MG63 (cell line): ENCODE measurements at regions not wholly inside any gene's neighbourhood (a gene's known extent, or its start where the extent isn't known, plus 50 kb on each side); places are given as distances from the start of the nearest gene placed in this dataset.
"Not testable (repeated sequence)": the region's sequence is repeated elsewhere in the genome, so short reads cannot be mapped to it uniquely, and the experiment has no call there.

Experiments used
- DNase-seq: peaks from one replicate; pipeline ENCODE4 v3.0.0-alpha.2; 2020
- H3K27me3 ChIP-seq: fragments of 250-450 bp; sonication (Bioruptor Pico); 2 replicates; pipeline ENCODE4 v1.5.1; 2020; ENCODE audit warnings: mild to moderate bottlenecking, moderate library complexity
- H3K36me3 ChIP-seq: fragments of 250-450 bp; sonication (Bioruptor Pico); 2 replicates; pipeline ENCODE4 v1.5.1; 2020; ENCODE audit warnings: mild to moderate bottlenecking, moderate library complexity
- H3K4me3 ChIP-seq: fragments of 250-450 bp; sonication (Bioruptor Pico); 2 replicates; pipeline ENCODE4 v1.5.1; 2020; ENCODE audit warnings: mild to moderate bottlenecking, moderate library complexity
- H3K9me3 ChIP-seq: fragments of 250-450 bp; sonication (Bioruptor Pico); 2 replicates; pipeline ENCODE4 v1.5.1; 2020; ENCODE audit warnings: mild to moderate bottlenecking, moderate library complexity

DNA sequence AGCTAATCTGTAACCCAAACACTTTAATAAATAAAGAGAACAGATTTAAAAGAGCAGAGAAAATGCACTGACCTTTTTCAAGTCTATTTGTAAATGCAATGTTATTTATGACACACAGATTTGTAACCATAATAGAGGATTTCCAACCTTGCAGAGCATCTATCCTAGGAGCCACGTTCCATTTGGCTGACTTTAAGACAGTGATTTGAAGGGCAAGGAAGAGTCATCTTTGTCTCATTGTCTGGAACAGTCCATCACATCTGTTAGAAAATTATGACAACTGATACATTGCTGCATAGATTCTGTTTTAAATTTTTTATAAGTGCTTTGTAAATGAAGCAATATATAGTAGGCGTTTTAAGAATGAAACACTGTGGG is 90.8 kb upstream of the L3MBTL4 start:
- no peaks in the 10 kb centered on the region for H3K27me3 ChIP-seq
- H3K4me3 ChIP-seq, result no peak overlapping the region
- DNase-seq, result no peak
- H3K36me3 ChIP-seq, result no peaks in the 10 kb centered on the region
- H3K9me3 ChIP-seq, result no peaks in the 10 kb centered on the region

DNA sequence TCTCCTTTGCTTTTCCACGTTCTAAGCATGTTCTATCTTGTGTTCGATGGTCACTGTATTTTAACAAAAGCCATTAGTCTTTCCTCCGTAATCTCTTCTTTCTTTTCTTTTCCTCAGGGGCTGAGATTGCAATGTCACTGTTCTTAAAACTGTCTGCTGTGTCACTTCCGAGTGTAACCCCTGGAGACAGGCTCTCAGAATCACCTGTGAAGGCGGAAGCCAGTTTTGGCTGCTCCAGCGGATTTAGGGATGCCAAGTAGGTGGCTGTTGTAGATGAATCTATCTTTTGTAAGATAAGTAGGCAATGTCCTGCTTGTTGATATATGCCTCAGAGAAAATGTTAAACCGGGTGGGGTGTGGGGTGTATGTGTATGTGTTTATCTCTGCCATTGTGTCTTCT is 94.7 kb upstream of the L3MBTL4 start:
- H3K27me3 ChIP-seq, result no peaks in the 10 kb centered on the region
- no peak overlapping the region for H3K4me3 ChIP-seq
- no peaks in the 10 kb centered on the region for H3K36me3 ChIP-seq
- no peak for DNase-seq
- H3K9me3 ChIP-seq, result no peaks in the 10 kb centered on the region

DNA sequence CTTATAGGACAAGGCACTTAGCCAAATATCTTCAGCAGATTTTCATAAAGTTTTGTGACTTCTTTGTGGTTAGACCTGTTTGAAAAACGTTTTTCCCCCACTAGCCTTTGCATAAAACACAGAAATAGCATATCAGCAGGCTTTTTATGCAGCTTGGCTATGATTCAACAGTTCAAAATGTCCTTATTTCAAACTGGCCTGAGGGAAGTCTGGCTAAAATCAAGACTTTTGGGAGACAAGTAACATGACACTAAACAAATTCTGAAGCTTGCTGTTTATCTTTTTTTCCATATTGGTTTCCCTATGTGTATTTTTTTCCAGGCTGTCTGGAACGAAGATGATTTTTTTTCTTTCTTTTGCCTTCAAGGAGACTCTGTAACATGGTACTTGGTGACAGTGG is 95.1 kb upstream of the L3MBTL4 start:
- Histone ChIP-seq H3K36me3 (no peaks in the 10 kb centered on the region), H3K4me3 (no peak overlapping the region), H3K27me3 (no peaks in the 10 kb centered on the region), H3K9me3 (no peaks in the 10 kb centered on the region)
- DNase-seq, result no peak

DNA sequence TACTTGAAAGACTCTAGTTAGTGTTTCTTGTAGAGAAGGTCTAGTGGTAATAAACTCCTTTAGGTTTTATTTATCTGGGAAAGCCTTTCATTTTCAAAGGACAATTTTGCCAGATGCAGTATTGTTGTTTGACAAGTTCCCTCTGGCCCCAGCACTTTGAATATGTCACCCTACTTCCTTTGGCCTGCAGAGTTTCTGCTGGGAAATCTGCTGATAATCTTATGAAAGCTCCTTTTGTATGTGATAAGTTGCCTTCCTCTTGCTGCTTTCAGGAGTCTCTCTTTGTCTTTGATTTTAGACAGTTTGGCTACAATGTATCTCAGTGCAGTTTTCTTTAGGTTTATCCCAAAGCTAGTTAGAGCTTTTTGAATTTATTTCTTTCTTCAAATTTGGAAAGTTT is 106.2 kb upstream of the L3MBTL4 start:
- no peak for DNase-seq

DNA sequence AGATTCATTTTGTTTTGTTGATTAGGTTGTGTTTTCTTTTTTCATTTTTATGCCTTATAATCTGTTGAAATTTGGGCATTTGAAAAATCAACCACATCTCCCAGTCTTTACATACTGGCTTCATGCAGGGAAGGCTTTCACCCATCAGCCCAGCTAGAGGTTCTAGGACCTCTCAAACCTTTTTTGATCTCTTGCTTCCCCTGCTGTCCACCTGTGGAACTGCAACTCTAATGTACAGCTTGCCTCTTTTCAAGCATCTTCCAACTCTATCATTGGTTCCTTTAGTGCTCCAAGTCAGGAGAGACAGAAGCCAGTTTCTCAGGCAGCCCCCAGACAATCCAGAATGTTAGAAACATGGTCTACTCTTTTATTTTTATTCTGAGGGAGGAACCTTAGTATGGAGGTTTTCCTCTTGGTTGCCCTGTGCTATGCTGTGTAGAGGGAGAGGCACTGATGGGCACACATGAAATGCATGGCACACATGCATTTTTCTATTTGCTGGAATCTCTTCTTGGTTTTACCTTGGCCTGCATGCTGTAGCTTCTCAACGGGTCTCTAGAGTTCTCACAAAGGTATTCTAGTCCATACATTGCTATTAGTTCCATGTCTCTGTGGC is 107.2 kb upstream of the L3MBTL4 start:
- no peaks in the 10 kb centered on the region for H3K36me3 ChIP-seq
- H3K27me3 ChIP-seq, result no peaks in the 10 kb centered on the region
- peak; percentile 7 for DNase-seq

More for the DNA sequence above, 106.2 kb upstream of the L3MBTL4 start:
- Histone ChIP-seq H3K9me3 (no peaks in the 10 kb centered on the region), H3K4me3 (no peak overlapping the region), H3K27me3 (no peaks in the 10 kb centered on the region), H3K36me3 (no peaks in the 10 kb centered on the region)

DNA sequence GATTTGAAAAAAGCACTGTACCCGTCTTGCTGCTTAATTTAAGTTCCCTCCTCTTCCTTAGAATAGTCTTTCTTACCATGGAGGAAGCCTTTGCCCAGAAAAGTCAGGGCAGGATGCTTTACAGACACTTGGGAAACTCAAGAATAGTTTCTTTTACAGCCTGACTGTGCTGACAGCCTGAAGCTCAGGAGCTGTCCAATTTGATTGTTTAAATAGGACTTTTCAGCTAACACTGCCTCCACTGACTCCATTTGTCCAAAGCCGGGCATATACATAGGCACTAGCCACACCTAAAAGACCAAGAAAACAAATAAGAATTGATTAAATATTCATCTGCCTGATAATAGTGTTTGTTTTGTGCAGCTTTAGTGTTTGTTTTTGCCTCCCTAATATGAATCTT is 110.9 kb upstream of the L3MBTL4 start:
- H3K27me3 ChIP-seq, result no peaks in the 10 kb centered on the region; the same call in 1 of the 2 replicates
- H3K36me3 ChIP-seq, result no peaks in the 10 kb centered on the region
- no peak overlapping the region for H3K4me3 ChIP-seq
- DNase-seq, result no peak
- H3K9me3 ChIP-seq, result no peaks in the 10 kb centered on the region

More for the DNA sequence above, 107.2 kb upstream of the L3MBTL4 start:
- H3K4me3 ChIP-seq, result no peak overlapping the region
- H3K9me3 ChIP-seq, result no peaks in the 10 kb centered on the region

DNA sequence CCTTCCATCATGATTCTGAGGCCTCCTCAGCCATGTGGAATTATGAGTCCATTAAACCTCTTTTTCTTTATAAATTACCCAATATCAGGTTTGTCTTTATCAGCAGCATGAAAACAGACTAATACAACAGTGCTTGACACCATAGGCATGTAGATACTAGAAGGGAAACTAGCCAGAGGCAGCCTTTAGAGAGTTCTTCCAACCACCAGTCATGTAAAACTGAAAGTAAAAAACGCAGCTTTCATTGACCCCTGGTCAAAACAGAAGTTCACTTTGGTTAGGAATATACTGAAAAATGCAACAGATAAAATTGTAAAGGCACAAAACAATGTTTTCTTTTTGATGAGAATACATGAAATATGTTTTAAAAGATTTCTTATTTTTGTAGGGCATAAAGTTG is 122.8 kb upstream of the L3MBTL4 start:
- H3K36me3 ChIP-seq, result no peaks in the 10 kb centered on the region
- H3K9me3 ChIP-seq, result no peaks in the 10 kb centered on the region
- no peak overlapping the region for H3K4me3 ChIP-seq
- H3K27me3 ChIP-seq, result no peaks in the 10 kb centered on the region
- DNase-seq, result no peak

DNA sequence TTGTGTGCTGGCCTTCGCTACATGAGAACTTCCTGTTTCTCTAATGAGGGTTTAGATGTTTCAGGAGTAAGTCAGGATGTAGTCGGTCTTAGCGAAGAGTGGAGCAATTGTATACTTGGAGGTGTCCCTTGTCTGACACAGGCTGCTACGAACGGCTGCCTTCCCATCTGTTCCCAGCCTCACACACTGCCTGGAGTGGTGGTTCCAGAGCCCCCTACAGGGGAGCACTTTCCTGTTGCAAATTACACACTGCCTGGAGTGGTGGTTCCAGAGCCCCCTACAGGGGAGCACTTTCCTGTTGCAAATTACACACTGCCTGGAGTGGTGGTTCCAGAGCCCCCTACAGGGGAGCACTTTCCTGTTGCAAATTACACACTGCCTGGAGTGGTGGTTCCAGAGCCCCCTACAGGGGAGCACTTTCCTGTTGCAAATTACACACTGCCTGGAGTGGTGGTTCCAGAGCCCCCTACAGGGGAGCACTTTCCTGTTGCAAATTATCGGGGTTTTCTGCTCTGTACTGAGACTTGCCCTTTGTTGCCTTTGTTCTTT is 126.5 kb upstream of the L3MBTL4 start:
- H3K27me3 ChIP-seq, H3K9me3 ChIP-seq, H3K36me3 ChIP-seq, DNase-seq, H3K4me3 ChIP-seq: not testable (repeated sequence)

DNA sequence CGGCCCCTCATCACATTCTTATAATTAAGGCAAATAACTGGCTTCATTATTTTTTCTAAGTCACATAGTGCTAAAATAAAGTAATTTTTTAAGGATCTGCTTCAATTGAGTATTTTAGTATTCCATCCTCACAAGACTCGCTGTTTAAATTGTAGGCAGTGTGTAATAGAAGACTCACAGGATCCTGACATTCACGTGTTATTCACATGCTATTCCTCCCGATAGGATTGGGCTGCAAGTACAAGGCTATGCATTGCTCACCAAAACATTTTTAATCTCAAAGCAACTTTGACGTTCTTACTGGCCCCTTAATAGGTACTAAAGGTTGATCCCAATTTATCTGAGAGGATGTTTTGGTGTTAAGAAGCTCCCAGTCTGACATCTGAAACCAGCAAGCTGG is 127.6 kb upstream of the L3MBTL4 start:
- no peak overlapping the region for H3K4me3 ChIP-seq
- no peak for DNase-seq
- H3K9me3 ChIP-seq, result no peaks in the 10 kb centered on the region
- H3K36me3 ChIP-seq, result no peaks in the 10 kb centered on the region
- H3K27me3 ChIP-seq, result no peaks in the 10 kb centered on the region

DNA sequence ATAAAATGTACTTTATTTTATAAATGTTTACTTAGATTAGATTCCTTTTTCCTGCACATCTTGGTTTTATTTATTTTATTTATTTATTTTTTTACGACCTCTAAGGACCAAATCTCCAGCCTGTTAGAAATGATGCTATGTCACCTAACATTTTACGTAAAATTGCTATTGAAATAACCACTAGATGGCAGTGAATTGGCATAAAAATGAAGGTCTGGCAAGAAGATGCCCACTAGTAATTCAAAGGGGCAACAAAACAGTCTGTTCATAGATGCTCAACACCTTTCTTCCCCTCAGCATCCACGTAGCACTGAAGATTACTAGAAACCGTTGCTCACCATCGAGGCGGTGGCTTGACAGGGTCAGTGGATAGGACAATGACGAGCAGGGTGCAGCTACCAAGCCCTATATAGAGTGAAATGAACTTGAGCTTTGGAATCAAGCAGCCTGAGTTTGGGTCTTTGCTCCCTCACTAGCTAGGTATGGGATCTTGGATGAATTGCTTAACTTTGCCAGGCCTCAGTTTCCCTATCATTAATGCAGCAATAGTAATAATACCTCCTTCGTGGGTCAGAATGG is 128.7 kb upstream of the L3MBTL4 start:
- Histone ChIP-seq H3K36me3 (no peaks in the 10 kb centered on the region), H3K4me3 (no peak overlapping the region), H3K27me3 (no peaks in the 10 kb centered on the region), H3K9me3 (no peaks in the 10 kb centered on the region)
- DNase-seq, result no peak

DNA sequence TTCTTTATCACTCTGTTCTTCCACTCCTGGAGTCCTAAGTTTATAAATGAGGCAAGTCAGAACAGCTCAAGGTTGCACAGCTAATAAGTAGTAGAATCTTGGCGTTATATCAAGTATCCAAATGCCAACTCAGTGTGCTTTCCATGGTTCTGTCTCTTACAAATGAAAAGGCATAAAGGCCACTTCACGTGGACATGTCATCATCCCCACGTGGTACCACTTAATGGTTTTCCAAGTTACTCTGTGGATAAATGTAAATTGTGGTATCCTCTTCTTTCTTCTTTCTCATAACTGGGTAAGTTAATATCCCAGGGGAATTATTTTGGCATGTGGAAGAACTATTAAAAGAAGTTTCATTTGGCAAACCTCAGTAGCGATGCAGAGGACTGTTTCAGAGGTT is 131.5 kb upstream of the L3MBTL4 start:
- peak; percentile 5 for DNase-seq
- Histone ChIP-seq H3K36me3 (no peaks in the 10 kb centered on the region), H3K27me3 (no peaks in the 10 kb centered on the region), H3K9me3 (no peaks in the 10 kb centered on the region; the same call in 1 of the 2 replicates), H3K4me3 (no peak overlapping the region)

DNA sequence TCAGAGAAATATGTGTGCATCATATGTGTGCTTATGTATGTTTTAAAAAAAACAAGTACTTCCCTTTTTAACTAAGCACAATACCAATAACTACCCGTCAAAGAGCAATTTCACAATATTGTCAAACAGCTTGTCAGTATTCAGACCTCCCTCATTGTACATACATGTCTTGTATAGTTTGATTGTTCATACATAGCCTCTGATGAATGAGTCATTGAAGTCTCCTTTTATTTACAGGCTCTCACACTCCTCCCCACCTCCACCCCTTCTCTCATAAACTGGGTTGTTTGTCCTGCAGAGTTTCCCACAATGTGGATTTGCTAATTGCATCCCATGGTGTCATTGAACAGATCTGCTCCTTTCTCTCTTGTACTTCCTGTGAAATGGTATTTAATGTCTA is 132.8 kb upstream of the L3MBTL4 start:
- Histone ChIP-seq H3K9me3 (no peaks in the 10 kb centered on the region; the same call in 1 of the 2 replicates), H3K27me3 (no peaks in the 10 kb centered on the region), H3K4me3 (no peak overlapping the region), H3K36me3 (no peaks in the 10 kb centered on the region)
- DNase-seq, result no peak

DNA sequence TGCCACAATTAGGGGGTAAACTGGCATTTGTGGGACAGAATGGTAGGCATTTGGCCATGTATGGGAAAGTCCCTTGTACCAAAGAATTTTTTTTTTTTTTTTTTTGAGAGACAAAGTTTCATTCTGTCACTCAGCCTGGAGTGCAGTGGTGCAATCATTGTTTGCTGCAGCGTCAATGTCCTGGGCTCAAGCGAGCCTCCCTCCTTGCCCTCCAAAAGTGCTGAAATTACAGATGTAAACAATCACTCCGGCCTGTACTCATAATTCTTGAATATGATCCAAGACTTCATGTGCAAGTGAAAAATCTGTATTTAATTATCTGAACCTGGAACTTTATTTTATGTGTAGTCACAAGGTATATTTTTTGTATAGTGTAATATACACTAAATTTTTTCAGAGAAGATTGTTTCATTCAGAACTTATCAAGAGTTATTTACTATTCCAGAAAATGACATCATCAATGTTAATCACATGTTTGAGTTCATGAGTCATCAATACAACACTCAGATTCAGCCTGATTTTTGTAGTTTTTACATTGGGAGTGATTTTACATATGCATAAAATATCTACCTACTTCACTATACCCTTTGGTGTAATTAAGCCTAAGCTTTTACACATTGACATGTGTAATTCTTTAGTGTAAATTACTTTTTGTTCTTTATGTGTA is 138.7 kb upstream of the L3MBTL4 start:
- H3K36me3 ChIP-seq, result no peaks in the 10 kb centered on the region
- no peak for DNase-seq
- H3K27me3 ChIP-seq, result no peaks in the 10 kb centered on the region
- H3K4me3 ChIP-seq, result no peak overlapping the region
- H3K9me3 ChIP-seq, result no peaks in the 10 kb centered on the region; the same call in 1 of the 2 replicates

DNA sequence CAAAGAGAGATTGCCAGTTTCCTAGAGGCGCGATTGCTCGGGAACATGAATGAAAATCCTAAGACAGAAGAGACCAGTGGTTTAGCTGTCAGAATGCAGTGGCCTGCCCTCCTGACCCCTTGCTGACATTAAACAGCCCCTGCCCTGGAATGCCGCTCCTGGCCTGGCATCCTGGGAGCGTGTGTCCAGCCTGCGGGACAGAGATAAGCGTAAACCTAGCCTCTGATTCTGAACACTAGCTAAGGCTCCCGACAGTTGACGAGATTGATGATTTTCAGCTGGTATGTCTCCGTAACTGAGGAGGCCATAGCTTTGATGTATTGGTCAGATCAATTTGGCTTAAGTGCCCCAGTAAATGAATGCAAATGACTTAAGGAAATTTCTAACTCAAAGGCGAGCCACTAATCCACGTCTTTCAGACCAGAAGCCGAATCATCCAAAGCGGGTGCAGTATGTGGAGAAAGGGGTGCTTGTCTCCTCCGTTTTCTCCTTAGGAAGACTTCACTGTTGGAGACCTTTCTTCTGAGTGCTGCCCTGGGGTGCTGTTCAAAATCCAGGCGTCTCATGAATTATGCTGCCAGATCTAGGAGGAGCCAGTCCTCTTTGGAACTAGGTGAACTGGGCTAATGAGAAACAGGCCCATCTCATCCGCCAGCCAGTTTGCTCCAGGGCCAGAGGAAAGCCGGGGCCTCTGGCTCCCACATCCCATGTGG is 142.5 kb upstream of the L3MBTL4 start:
- no peak overlapping the region for H3K4me3 ChIP-seq
- no peaks in the 10 kb centered on the region for H3K9me3 ChIP-seq
- no peaks in the 10 kb centered on the region for H3K36me3 ChIP-seq
- no peaks in the 10 kb centered on the region for H3K27me3 ChIP-seq
- DNase-seq, result no peak

DNA sequence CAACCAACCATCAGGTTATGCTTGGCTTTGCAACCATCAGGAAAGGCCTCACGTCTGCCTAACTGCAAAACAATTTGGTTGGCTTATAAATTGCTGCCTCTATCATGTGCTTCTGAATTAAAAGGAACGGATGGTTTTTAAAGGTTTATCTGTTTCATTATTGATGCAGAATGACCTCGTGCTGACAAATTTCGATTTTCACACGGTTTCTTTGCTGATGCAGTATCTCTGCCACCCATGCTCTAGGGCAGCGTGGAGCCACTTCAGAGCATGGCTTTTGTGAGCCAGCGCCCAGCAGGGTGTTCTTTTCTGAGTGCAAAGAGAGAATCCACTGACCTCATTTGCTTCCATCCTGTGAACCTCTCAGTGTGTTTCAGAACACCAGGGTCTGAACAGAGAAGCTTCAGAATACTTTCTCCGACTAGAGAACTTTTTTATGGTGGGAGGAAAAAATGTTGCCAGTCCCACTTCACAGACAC is 143.1 kb upstream of the L3MBTL4 start:
- Histone ChIP-seq H3K9me3 (no peaks in the 10 kb centered on the region), H3K27me3 (no peaks in the 10 kb centered on the region), H3K36me3 (no peaks in the 10 kb centered on the region), H3K4me3 (no peak overlapping the region)
- DNase-seq, result no peak

DNA sequence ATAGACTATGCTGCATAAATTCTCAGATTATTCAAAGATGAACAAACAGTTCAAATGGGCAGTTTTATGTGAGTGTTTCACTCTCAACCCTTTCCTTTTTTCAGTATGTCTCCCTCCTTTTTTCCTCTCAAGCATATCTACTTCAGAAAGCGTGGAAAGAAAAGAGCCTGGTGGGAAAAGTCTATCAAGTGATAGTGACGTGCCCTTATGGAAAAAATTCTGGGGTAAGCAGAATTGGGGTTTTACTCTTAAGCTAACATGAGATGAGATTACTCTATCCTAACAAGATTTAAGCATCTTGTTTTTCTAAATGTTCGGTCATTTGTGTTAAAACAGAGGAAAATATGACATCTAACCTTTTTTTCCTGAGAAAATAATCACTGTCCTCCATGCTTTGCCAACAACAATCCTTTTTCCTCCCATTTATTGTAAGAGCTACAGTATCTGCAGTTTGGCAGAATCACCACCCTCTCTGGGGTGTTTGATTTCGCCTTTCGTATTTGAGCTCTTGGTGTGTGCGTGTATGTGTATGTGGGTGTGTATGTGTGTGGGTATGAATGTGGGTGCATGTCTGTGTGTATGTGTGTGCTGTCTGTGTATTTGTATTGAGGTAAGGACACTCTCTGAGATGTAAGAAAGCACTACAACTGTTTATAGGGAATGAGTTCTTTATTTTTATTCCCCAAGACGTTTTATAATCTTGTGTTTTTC is 143.9 kb upstream of the L3MBTL4 start:
- H3K36me3 ChIP-seq, result no peaks in the 10 kb centered on the region
- H3K27me3 ChIP-seq, result no peaks in the 10 kb centered on the region
- no peaks in the 10 kb centered on the region for H3K9me3 ChIP-seq
- no peak overlapping the region for H3K4me3 ChIP-seq
- DNase-seq, result no peak

DNA sequence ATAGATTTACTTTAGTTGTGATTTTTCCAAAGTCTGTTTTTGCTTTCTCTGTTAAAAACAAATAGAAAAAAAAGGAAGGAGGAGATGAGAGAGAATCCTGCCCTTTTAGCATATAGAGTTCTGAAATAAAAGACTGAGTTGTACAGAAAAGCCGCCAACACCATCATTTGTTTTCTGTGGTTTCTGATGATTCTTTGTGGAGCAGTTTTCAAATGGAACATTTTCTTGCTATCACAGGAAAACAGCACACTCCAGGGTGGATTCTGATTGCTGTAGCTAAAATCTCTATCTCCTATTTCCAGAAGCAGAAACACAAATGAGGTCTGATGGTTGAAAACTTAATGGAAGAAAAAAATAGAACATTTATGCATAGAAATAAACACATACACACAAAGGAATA is 144.6 kb upstream of the L3MBTL4 start:
- no peak overlapping the region for H3K4me3 ChIP-seq
- H3K27me3 ChIP-seq, result no peaks in the 10 kb centered on the region
- DNase-seq, result no peak
- H3K36me3 ChIP-seq, result no peaks in the 10 kb centered on the region
- no peaks in the 10 kb centered on the region for H3K9me3 ChIP-seq
